Liver (tissue), 8 donors: ENCODE measurements at regions not wholly inside any gene's neighbourhood (a gene's known extent, or its start where the extent isn't known, plus 50 kb on each side); places are given as distances from the start of the nearest gene placed in this dataset.

Source experiments
- DNase-seq: peaks from one replicate; pipeline ENCODE4 v3.0.0-alpha.2; 2017; ENCODE audit warnings: low spot score
- H3K27ac ChIP-seq, 2 donors: one replicate each; pipeline ENCODE4 v1.7.0; 2013; ENCODE audit warnings: inconsistent platforms in 2 of 2, low read length in 2 of 2, control low read depth in 1 of 2, low read depth in 1 of 2, mild to moderate bottlenecking in 1 of 2
- H3K27me3 ChIP-seq, 4 donors: one replicate each; pipeline versions ENCODE4 v1.6.1 to v1.7.0; 2013; ENCODE audit warnings: low read length in 3 of 4, inconsistent platforms in 1 of 4, mild to moderate bottlenecking in 1 of 4, moderate library complexity in 1 of 4; ENCODE audit not compliant: control insufficient read depth in 4 of 4, insufficient read depth in 4 of 4
- H3K36me3 ChIP-seq, 4 donors: one replicate each; pipeline versions ENCODE4 v1.6.1 to v1.7.0; 2013; ENCODE audit warnings: low read length in 3 of 4, mild to moderate bottlenecking in 3 of 4, low read depth in 1 of 4, moderate library complexity in 1 of 4; ENCODE audit not compliant: control insufficient read depth in 4 of 4, insufficient read depth in 3 of 4
- H3K4me1 ChIP-seq, 4 donors: one replicate each; pipeline versions ENCODE4 v1.6.1 to v1.7.0; 2013; ENCODE audit warnings: low read length in 3 of 4, mild to moderate bottlenecking in 3 of 4, moderate library complexity in 1 of 4; ENCODE audit not compliant: control insufficient read depth in 4 of 4, insufficient read depth in 4 of 4
- H3K4me3 ChIP-seq, 3 donors: one replicate each; pipeline versions ENCODE4 v1.6.1 to v1.7.0; 2013; ENCODE audit warnings: low read length in 3 of 3, control low read depth in 1 of 3, low read depth in 1 of 3, mild to moderate bottlenecking in 1 of 3
- H3K9ac ChIP-seq, 2 donors: one replicate each; pipeline ENCODE4 v1.7.0; 2013; ENCODE audit warnings: low read length in 2 of 2, mild to moderate bottlenecking in 2 of 2, moderate library complexity in 2 of 2, control low read depth in 1 of 2, low read depth in 1 of 2
- H3K9me3 ChIP-seq, 4 donors: one replicate each; pipeline versions ENCODE4 v1.6.1 to v1.7.0; 2013; ENCODE audit warnings: low read length in 3 of 4; ENCODE audit not compliant: control insufficient read depth in 4 of 4
- EGR1 ChIP-seq, 2 donors: IDR thresholded peaks; 2 replicates each; pipeline ENCODE4 v1.6.1; 2016 to 2018; ENCODE audit warnings: antibody characterized with exemption in 2 of 2, low read depth in 2 of 2
- FOXA1 ChIP-seq: IDR thresholded peaks from 2 replicates; pipeline ENCODE4 v1.6.1; 2016; ENCODE audit warnings: antibody characterized with exemption
- GABPA ChIP-seq, 2 donors: IDR thresholded peaks in 1 of 2; conservative IDR thresholded peaks in 1 of 2; 2 replicates each; pipeline ENCODE4 v1.6.1; 2016; ENCODE audit warnings: antibody characterized with exemption in 2 of 2, mild to moderate bottlenecking in 1 of 2, moderate library complexity in 1 of 2
- HNF4A ChIP-seq, 2 donors: conservative IDR thresholded peaks; 2 replicates each; pipeline ENCODE4 v1.6.1; 2016; ENCODE audit warnings: antibody characterized with exemption in 2 of 2, mild to moderate bottlenecking in 2 of 2
- HNF4G ChIP-seq: IDR thresholded peaks from 2 replicates; pipeline ENCODE4 v1.6.1; 2016; ENCODE audit warnings: antibody characterized with exemption
- JUND ChIP-seq, 2 donors: IDR thresholded peaks; 2 replicates each; pipeline ENCODE4 v1.6.1; 2016; ENCODE audit warnings: antibody characterized with exemption in 2 of 2
- NR2F2 ChIP-seq: IDR thresholded peaks from 2 replicates; pipeline ENCODE4 v1.6.1; 2016; ENCODE audit warnings: antibody characterized with exemption
- RAD21 ChIP-seq, 2 donors: IDR thresholded peaks; 2 replicates each; pipeline ENCODE4 v1.6.1; 2016; ENCODE audit warnings: antibody characterized with exemption in 2 of 2, mild to moderate bottlenecking in 2 of 2
- SP1 ChIP-seq: IDR thresholded peaks from 2 replicates; pipeline ENCODE4 v1.6.1; 2018; ENCODE audit warnings: antibody characterized with exemption, mild to moderate bottlenecking
- YY1 ChIP-seq: IDR thresholded peaks from 2 replicates; pipeline ENCODE4 v1.6.1; 2016; ENCODE audit warnings: antibody characterized with exemption, mild to moderate bottlenecking
- WGBS: extraction: QIAGEN DNeasy Blood & Tissue Kit; methylation state at CpG from one replicate; pipeline ENCODE4 v1.1.7; 2013; 5-methylcytosine and 5-hydroxymethylcytosine counted together
- TF ChIP-seq, protein P1 (sequence below): IDR thresholded peaks from 2 replicates; pipeline ENCODE4 v1.6.1; 2016; ENCODE audit warnings: antibody characterized with exemption
- TF ChIP-seq, protein P2 (sequence below): IDR thresholded peaks from 2 replicates; pipeline ENCODE4 v1.6.1; 2016; ENCODE audit warnings: antibody characterized with exemption
- TF ChIP-seq, protein P3 (sequence below): IDR thresholded peaks from 2 replicates; pipeline ENCODE4 v1.6.1; 2016; ENCODE audit warnings: antibody characterized with exemption
- TF ChIP-seq, protein P4 (sequence below): fragments of 150-350 bp; IDR thresholded peaks from 2 replicates; pipeline ENCODE4 v1.5.1; 2017; ENCODE audit warnings: improper control_type of control experiment, low read depth, low read length; ENCODE audit not compliant: missing input control
- donor health status: healthy.
- donor health status: healthy.
- donor health status: healthy.
- donor health status: healthy.
- donor health status: healthy.

DNA sequence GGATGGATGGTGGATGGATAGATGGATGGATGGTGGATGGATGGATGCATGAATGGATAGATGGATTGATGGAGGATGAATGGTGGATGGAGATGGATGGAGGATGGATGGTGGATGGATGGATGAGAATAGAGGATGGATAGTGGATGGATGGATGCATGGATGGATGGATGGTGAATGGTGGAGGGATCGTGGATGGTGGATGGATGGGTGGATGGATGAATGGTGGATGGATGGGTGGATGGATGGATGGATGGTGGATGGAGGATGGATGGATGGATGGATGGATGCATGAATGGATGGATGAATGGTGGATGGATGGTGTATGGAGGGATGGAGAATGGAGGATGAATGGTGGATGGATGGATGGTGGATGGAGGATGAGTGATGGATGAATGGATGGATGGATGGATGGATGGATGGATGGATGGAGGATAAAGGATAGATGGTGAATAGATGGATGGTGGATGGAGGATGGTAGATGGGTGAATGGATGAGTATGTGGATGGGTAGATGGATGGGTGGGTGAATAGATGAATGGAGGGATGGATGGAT is 76.3 kb downstream of the PDGFA start:
- Histone ChIP-seq H3K4me1 (no peaks in the 10 kb centered on the region), H3K4me3 (no peak overlapping the region), H3K9ac (no peak overlapping the region), H3K9me3 (peaks cover 0 to 3% (median 0%) of the 10 kb centered on the region in 4 donors), H3K27ac (no peak overlapping the region), H3K36me3 (no peaks in the 10 kb centered on the region), H3K27me3 (no peaks in the 10 kb centered on the region)
- TF ChIP-seq, protein P1, sequence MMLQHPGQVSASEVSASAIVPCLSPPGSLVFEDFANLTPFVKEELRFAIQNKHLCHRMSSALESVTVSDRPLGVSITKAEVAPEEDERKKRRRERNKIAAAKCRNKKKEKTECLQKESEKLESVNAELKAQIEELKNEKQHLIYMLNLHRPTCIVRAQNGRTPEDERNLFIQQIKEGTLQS: no peak
- TF ChIP-seq EGR1 (IDR thresholded peaks at IDR 0.05; ENCODE audit: low read depth in 2 of 2) (no peak), SP1 (no peak), GABPA (IDR thresholded peaks at IDR 0.05 in 1 of 2, conservative IDR thresholded peaks at IDR 0.05 in 1 of 2) (no peak), YY1 (no peak), HNF4A (conservative IDR thresholded peaks at IDR 0.05) (no peak)
- TF ChIP-seq, protein P2, sequence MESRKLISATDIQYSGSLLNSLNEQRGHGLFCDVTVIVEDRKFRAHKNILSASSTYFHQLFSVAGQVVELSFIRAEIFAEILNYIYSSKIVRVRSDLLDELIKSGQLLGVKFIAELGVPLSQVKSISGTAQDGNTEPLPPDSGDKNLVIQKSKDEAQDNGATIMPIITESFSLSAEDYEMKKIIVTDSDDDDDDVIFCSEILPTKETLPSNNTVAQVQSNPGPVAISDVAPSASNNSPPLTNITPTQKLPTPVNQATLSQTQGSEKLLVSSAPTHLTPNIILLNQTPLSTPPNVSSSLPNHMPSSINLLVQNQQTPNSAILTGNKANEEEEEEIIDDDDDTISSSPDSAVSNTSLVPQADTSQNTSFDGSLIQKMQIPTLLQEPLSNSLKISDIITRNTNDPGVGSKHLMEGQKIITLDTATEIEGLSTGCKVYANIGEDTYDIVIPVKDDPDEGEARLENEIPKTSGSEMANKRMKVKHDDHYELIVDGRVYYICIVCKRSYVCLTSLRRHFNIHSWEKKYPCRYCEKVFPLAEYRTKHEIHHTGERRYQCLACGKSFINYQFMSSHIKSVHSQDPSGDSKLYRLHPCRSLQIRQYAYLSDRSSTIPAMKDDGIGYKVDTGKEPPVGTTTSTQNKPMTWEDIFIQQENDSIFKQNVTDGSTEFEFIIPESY: no peak
- no peak for DNase-seq
- 74% methylated on average over 1 of the region's 1 CpG for WGBS

DNA sequence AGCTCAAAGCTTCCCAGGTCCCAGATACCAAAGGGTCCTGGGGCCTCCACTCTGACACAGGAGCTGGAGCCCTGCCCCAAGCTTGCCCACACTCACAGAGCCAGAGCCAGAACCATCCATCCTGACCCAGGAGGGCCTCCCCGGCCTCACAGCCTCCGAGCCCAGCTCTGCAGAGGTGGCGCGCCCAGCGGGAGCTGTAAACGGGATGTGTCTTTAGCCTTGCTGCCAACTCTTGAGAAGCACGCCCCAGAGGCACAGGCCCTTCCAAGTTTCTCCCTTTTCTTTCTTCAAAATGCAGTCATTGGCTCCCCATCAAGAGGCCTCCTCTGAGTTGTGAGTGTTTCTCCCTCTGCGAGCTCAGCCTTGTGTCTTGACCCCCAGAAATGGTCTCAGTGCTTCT is 75.0 kb downstream of the PDGFA start:
- no peak for DNase-seq
- peaks cover 0 to 3% (median 0%) of the 10 kb centered on the region in 4 donors for H3K9me3 ChIP-seq
- H3K27me3 ChIP-seq: no peaks in the 10 kb centered on the region
- no peak overlapping the region for H3K9ac ChIP-seq
- TF ChIP-seq FOXA1: no peak
- no peak for TF ChIP-seq SP1
- TF ChIP-seq, protein P1: no peak
- TF ChIP-seq HNF4A (conservative IDR thresholded peaks at IDR 0.05): no peak
- TF ChIP-seq, protein P3, sequence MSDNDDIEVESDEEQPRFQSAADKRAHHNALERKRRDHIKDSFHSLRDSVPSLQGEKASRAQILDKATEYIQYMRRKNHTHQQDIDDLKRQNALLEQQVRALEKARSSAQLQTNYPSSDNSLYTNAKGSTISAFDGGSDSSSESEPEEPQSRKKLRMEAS: no peak
- TF ChIP-seq HNF4G: no peak
- 82% methylated on average over 8 of the region's 8 CpGs for WGBS
- H3K36me3 ChIP-seq: no peaks in the 10 kb centered on the region
- no peak overlapping the region for H3K4me3 ChIP-seq
- H3K27ac ChIP-seq: no peak overlapping the region
- no peaks in the 10 kb centered on the region for H3K4me1 ChIP-seq

DNA sequence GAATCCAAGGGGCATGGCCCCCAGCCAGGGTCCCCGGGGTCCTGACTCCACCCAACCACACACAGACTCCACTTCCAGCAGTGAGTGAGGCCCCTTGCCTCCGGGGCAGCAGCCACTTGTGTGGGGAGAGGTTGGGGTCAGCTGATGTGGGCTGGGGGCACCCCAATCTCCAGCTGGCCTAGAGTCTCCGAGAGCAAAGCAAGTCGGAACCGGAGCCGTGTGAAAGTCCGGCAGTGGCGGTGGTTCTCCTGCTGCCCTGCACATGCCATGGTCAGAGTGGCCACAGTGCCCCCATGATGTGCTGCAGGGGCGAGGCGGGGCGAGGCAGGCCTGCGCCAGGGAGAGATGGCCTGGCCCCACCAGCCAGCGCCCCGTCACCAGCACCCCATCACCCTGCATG is 74.6 kb downstream of the PDGFA start:
- H3K9ac ChIP-seq: no peak overlapping the region
- WGBS: 93% methylated on average over 14 of the region's 14 CpGs
- H3K4me3 ChIP-seq: no peak overlapping the region
- no peak for DNase-seq
- TF ChIP-seq HNF4A (conservative IDR thresholded peaks at IDR 0.05) (no peak), SP1 (no peak), YY1 (no peak), JUND (IDR thresholded peaks at IDR 0.05) (no peak), RAD21 (IDR thresholded peaks at IDR 0.05) (no peak), NR2F2 (no peak)
- TF ChIP-seq, protein P3: no peak
- TF ChIP-seq, protein P4, sequence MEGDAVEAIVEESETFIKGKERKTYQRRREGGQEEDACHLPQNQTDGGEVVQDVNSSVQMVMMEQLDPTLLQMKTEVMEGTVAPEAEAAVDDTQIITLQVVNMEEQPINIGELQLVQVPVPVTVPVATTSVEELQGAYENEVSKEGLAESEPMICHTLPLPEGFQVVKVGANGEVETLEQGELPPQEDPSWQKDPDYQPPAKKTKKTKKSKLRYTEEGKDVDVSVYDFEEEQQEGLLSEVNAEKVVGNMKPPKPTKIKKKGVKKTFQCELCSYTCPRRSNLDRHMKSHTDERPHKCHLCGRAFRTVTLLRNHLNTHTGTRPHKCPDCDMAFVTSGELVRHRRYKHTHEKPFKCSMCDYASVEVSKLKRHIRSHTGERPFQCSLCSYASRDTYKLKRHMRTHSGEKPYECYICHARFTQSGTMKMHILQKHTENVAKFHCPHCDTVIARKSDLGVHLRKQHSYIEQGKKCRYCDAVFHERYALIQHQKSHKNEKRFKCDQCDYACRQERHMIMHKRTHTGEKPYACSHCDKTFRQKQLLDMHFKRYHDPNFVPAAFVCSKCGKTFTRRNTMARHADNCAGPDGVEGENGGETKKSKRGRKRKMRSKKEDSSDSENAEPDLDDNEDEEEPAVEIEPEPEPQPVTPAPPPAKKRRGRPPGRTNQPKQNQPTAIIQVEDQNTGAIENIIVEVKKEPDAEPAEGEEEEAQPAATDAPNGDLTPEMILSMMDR: no peak
- H3K27me3 ChIP-seq: no peaks in the 10 kb centered on the region
- no peaks in the 10 kb centered on the region for H3K4me1 ChIP-seq
- H3K36me3 ChIP-seq: no peaks in the 10 kb centered on the region
- no peak overlapping the region for H3K27ac ChIP-seq
- H3K9me3 ChIP-seq: peaks cover 0 to 3% (median 0%) of the 10 kb centered on the region in 4 donors
